SIG-M5 (cell line): ENCODE measurements at regions not wholly inside any gene's neighbourhood (a gene's known extent, or its start where the extent isn't known, plus 50 kb on each side); places are given as distances from the start of the nearest gene placed in this dataset.

Experiments used
- DNase-seq: peaks from one replicate; lab custom pipeline; 2025; lab: John Stamatoyannopoulos, UW

- no peak for DNase-seq
Observed at GRCh38 chr6:67663105-67663895, 971.8 kb upstream of the ADGRB3 start.

DNA sequence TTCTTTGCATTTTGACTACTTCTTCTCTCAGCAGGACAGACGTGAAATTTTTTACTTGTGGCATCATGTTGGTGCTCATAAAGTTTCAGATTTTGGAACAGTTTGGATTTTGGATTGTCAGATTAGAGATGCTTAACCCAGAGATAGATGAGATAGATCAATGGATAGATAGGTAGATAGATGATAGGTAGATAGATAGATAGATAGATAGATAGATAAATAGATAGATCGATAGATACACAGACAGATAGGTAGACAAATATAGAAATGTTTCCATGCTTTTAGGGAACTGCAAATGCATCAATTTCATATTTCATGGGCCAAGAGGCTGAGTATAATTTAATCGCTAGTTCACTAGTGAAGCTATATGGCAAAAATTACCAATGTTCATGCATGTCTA is 981.5 kb upstream of the ADGRB3 start:
- DNase-seq: no peak

DNA sequence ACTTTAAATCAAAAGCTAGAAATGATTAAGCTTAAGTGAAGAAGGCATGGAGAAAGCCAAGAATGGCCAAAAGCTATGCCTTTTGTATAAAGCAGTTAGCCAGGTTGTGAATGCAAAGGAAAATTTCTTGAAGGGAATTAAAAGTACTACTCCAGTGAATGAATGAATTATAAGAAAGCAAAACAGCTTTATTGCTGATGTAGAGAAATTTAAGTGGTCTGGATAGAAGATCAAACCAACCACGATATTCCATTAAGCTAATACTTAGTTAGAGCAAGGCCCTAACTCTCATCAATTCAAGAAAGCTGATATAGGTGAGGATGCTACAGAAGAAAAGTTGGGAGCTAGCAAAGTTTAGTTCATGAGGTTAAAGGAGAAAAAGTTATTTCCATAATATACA is 988.5 kb upstream of the ADGRB3 start:
- no peak for DNase-seq

GRCh38 chr6:67643281-67643680 is 991.8 kb upstream of the ADGRB3 start:
- no peak for DNase-seq

GRCh38 chr6:67642582-67642981 is 992.5 kb upstream of the ADGRB3 start:
- no peak for DNase-seq

DNA sequence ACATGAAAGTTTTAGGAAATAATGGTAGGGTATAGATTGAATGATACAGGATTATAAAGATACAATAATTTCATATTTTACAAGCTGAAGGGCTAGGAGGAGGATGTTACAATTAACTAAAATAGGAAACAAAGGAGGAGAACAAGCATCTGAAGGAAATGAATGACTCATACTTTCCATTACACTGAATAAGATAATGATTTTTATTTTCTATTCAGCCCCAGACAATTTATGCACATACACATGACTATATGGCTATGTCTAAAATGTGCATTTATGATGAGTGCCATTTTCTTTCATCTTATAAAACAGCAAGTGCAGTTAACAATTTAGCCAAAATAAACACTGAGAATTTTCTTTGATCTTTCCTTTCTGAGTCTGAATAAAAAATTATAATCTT is 994.6 kb upstream of the ADGRB3 start:
- no peak for DNase-seq

- no peak for DNase-seq
Observed at GRCh38 chr6:67639161-67639560, 995.9 kb upstream of the ADGRB3 start.

GRCh38 chr6:67634199-67634598 is 1000.9 kb upstream of the ADGRB3 start:
- DNase-seq: no peak

- no peak for DNase-seq
Observed at GRCh38 chr6:67633058-67633457, 1002.0 kb upstream of the ADGRB3 start.

GRCh38 chr6:67630146-67630545 is 1004.9 kb upstream of the ADGRB3 start:
- DNase-seq: no peak

- no peak for DNase-seq
Observed at GRCh38 chr6:67629258-67629657, 1005.8 kb upstream of the ADGRB3 start.

GRCh38 chr6:67615796-67616195 is 1019.3 kb upstream of the ADGRB3 start:
- DNase-seq: no peak

GRCh38 chr6:67608099-67608749 is 1026.9 kb upstream of the ADGRB3 start:
- no peak for DNase-seq

DNA sequence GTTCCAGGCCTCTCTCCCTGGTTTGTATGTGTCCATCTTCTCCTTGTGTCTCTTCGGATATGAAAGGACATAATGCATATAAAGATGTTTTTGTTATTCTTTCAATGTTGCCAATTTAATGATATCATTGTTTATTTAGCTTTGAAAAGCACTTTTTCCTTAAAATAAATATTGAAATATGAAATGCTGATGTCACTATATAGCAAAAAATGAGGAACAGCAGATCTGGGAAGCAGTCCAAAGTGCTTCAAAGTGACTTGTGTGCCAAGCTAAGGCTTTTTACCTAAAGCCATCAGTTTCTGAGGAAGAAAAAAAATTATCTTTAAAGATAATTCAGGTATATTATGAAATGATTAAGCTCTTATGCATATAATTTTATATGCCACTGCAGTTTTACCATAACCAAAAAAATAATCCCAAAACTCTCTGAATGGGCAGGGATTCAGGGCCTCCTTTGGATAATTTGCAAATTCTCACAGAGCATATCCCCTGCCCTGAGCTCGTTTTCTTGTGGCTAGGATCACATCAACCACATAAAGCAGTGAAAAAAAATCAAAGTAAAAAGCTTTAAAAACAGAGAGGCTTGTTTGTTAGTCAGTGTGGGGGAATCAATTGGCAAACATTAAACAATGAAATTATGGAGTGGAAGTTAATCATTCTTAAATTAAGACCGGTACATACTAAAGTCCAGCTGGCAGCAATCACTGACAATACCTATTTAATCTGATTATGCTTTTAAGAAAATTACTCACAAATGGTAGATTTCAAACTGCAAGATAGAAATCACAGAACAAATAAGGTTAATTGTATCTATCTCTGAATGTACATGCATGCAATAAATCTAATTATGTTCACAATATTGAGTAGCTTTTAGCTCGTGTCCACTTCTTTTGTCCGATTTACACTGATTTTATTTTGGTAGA is 1027.9 kb upstream of the ADGRB3 start:
- no peak for DNase-seq

DNA sequence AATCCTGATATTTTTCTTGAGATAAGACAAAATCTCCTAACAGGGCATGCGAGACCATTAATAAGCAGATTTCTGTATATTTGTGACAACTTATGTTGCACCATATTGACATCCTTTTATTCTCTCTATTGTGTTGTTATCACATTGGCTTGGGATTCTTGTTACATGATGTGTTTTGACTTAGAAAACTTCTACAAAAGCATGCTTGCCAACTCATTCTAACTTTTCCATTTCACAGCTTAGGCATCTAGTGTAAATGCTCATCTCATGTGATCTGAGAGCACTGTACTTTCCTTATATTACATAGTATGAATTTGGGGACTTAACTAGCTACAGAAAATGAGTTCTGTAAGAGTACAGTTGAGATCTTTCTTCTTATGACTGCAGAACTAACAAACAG is 1040.7 kb upstream of the ADGRB3 start:
- DNase-seq: no peak

GRCh38 chr6:67593247-67593646 is 1041.8 kb upstream of the ADGRB3 start:
- DNase-seq: no peak

DNA sequence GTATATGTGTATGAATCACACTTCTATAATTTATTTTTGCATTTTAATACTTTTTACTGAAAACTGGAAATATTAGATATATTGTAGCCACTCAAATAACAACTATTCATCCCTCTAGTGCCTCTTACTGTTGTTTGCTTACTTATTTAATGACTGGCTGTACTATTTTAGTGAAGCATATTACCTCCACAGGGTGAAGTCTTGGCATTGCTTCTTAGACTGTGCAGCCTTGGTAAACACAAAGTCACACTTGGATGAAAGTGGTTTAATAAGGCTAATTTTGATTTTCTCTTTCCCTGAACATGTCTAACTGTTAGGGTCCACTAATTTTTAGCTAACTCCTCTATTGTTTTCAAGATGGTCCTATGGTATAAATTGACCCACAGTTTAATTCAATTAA is 1043.2 kb upstream of the ADGRB3 start:
- no peak for DNase-seq

DNA sequence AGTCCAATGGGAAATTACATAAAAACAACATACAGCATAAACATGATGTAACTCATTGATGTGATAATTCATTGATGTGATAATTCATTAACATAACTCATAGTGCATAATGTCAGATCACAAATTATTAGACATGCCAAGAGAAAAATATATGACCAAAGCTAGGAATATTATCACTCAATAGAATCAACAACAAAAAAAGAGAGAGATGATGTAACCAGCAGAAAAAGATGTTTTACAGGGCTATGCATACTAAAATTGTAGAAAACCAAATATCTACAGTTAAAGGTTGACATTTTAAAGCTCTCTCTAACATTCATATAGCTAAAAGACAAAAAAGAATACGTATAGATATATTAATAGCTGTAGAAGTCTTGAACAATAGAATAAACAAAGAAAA is 1067.2 kb upstream of the ADGRB3 start:
- DNase-seq: no peak

GRCh38 chr6:67563671-67564070 is 1071.4 kb upstream of the ADGRB3 start:
- no peak for DNase-seq

DNA sequence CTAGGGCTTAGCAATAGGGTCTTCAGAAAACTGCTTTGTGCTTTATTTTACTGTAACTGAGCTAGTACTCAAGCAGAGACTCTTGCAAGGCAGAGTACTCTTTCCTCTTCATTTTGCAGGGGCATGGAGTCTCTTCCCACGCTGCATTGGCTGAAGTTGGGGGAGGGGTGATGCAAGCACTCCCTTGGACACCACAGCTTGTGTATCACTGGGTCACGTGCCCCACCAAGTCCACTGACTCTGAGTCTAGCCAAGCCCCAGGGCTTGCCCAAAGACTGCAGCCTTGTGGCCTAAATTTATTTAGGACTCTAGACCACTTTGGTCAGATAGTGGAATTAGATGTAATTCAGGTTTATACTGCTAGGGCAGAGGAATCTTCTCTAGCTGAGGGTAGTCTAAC is 1075.0 kb upstream of the ADGRB3 start:
- DNase-seq: no peak

DNA sequence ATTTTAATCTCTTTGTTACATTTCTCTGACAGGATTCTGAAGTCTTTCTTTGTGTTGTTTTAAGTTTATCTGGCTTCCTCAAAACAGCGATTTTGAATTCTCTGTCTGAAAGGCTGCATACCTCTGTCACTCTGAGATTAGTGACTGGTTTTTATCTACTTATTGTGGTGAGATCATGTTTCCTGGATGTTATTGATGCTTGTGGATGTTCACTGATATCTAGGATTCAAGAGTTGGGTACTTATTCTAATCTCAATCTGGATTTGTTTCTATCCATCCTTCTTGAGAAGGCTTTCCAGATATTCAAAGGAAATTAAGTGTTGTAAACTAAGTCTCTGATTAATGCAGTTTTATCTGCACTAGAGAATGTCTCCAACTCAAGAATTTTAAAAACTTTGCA is 1076.1 kb upstream of the ADGRB3 start:
- DNase-seq: no peak

DNA sequence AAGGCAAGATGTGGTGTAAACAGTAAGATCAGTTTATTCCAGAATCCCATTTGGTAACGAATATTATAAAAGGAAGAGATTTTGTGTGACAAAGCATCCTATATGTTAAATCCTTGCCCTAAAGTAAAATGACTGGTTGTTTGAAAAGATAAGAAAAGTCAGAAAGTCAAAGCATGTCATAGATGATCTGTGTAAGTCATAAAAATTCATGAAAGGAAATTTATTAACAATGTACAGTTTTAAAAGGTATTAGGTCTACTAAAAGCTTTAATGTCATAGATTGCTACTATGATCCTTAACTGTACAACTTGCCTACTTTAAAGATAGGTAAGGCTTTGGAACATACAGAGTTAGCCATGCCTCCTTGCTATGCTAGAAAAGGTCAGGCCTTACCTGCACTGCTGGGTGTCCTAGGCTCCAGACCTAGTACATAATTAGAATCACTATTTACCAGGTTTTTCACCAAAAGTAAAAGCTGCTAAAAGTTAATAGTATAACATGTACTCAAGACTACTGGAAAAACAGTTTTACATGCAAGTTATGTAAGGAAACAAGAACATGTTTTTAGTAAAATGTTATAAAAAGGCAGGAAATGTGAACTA is 1090.1 kb upstream of the ADGRB3 start:
- no peak for DNase-seq
